ENCODE measurements at regions not wholly inside any gene's neighbourhood (a gene's known extent, or its start where the extent isn't known, plus 50 kb on each side); places are given as distances from the start of the nearest gene placed in this dataset.

GRCh38 chr12:87082756-87083155, 826.6 kb upstream of the MGAT4C start:
- Histone ChIP-seq H3F3A (ENCODE audit: insufficient read depth, low read length, poor library complexity, severe bottlenecking) (no peaks in the 10 kb centered on the region), H3K9me2 (ENCODE audit: insufficient read depth, low read length) (no peaks in the 10 kb centered on the region), H2AFZ (ENCODE audit: low read depth, low read length) (no peak overlapping the region), H3K4me3 (ENCODE audit: low read length) (no peak overlapping the region), H3K9ac (ENCODE audit: low read length) (no peak overlapping the region), H3K9me3 (ENCODE audit: low read length) (no peaks in the 10 kb centered on the region), H3K27me3 (ENCODE audit: insufficient read depth, low read depth, low read length) (no peaks in the 10 kb centered on the region), H3K4me2 (ENCODE audit: low read length) (no peak overlapping the region), H3K36me3 (ENCODE audit: insufficient read depth, low read length) (no peaks in the 10 kb centered on the region), H3K27ac (ENCODE audit: low read length) (no peak overlapping the region), H4K20me1 (ENCODE audit: insufficient read depth) (no peaks in the 10 kb centered on the region), H3K79me2 (replicated peaks; ENCODE audit: insufficient read depth, low read length) (no peaks in the 10 kb centered on the region)
- TF ChIP-seq RAD21 (conservative IDR thresholded peaks at IDR 0.05) (no peak), TAF1 (IDR thresholded peaks at IDR 0.05; ENCODE audit: low read depth) (no peak), MXI1 (conservative IDR thresholded peaks at IDR 0.05; ENCODE audit: poor library complexity, severe bottlenecking) (no peak), POLR2AphosphoS5 (IDR thresholded peaks at IDR 0.05) (no peak), SMC3 (conservative IDR thresholded peaks at IDR 0.05; ENCODE audit: poor library complexity) (no peak), CTCF (IDR thresholded peaks at IDR 0.05; ENCODE audit: poor library complexity, severe bottlenecking) (no peak), EP300 (conservative IDR thresholded peaks at IDR 0.05; ENCODE audit: poor library complexity, severe bottlenecking) (no peak), REST (IDR thresholded peaks at IDR 0.05; ENCODE audit: borderline replicate concordance) (no peak), EZH2 (IDR thresholded peaks at IDR 0.05; ENCODE audit: borderline replicate concordance, insufficient read depth, low read length, poor library complexity, severe bottlenecking) (no peak)

GRCh38 chr12:87074781-87075180, 818.6 kb upstream of the MGAT4C start:
- H3K27me3 ChIP-seq (ENCODE audit: insufficient read depth, low read depth, low read length) = no peaks in the 10 kb centered on the region
- TF ChIP-seq SMC3 (conservative IDR thresholded peaks at IDR 0.05; ENCODE audit: poor library complexity) (no peak), CTCF (IDR thresholded peaks at IDR 0.05; ENCODE audit: poor library complexity, severe bottlenecking) (no peak)

More at GRCh38 chr12:87074781-87075180, 818.6 kb upstream of the MGAT4C start:
- Histone ChIP-seq H3F3A (ENCODE audit: insufficient read depth, low read length, poor library complexity, severe bottlenecking) (no peaks in the 10 kb centered on the region), H3K4me3 (ENCODE audit: low read length) (no peak overlapping the region), H4K20me1 (ENCODE audit: insufficient read depth) (no peaks in the 10 kb centered on the region), H3K27ac (ENCODE audit: low read length) (no peak overlapping the region), H3K9me2 (ENCODE audit: insufficient read depth, low read length) (no peaks in the 10 kb centered on the region), H3K36me3 (ENCODE audit: insufficient read depth, low read length) (no peaks in the 10 kb centered on the region), H3K9ac (ENCODE audit: low read length) (no peak overlapping the region), H3K9me3 (ENCODE audit: low read length) (no peaks in the 10 kb centered on the region), H2AFZ (ENCODE audit: low read depth, low read length) (no peak overlapping the region), H3K4me2 (ENCODE audit: low read length) (no peak overlapping the region), H3K79me2 (replicated peaks; ENCODE audit: insufficient read depth, low read length) (no peaks in the 10 kb centered on the region)

Data from neural cell (in vitro differentiated cells).